ENCODE measurements at regions not wholly inside any gene's neighbourhood (a gene's known extent, or its start where the extent isn't known, plus 50 kb on each side); places are given as distances from the start of the nearest gene placed in this dataset.
A peak's percentile ranks its signal among the peaks of the same experiment; 100 is the strongest.

DNA sequence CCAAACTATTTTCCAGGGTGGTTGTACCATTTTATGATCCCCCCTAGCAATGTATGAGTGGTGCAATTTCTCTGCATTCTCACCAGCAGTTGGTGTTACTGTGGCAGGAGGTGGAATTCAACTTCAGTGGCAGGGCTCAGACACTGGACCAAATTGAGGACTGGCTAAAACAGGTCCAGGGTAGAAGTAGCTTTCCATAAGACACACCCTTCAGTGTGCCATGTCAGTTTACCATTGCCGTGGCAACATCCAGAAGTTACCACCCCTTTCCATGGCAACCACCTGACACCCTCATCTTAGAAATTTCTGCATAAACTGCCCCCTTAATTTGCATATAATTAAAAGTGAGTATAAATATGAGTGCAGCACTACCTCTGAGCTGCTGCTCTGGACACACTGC is 180.7 kb upstream of the GGTLC1 start:
- no peak for DNase-seq (ENCODE audit: low read depth)

GRCh38 chr20:24166412-24166811 is 177.8 kb upstream of the GGTLC1 start:
- DNase-seq (ENCODE audit: low read depth): no peak

DNA sequence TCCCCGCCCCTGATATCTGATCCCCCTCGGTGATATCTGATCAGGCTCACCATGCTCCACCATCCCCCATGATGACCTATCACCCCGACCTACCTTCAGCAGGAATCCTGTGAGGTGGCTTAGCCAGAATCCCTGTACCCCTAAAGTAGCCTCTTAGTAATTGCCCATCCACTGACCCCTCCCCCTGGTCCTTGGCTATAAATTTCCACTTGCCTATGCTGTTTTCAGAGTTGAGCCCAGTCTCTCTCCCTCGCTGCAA is 177.5 kb upstream of the GGTLC1 start:
- DNase-seq (ENCODE audit: low read depth): no peak

- no peak for DNase-seq (ENCODE audit: low read depth)
Observed at GRCh38 chr20:24165301-24166122, 176.9 kb upstream of the GGTLC1 start.

- DNase-seq (ENCODE audit: low read depth): no peak
Observed at GRCh38 chr20:24164360-24164759, 175.8 kb upstream of the GGTLC1 start.

GRCh38 chr20:24163506-24163905 is 174.9 kb upstream of the GGTLC1 start:
- DNase-seq (ENCODE audit: low read depth): no peak

GRCh38 chr20:24160563-24161281 is 172.1 kb upstream of the GGTLC1 start:
- DNase-seq (ENCODE audit: low read depth): peak; percentile 54

GRCh38 chr20:24158281-24158680 is 169.7 kb upstream of the GGTLC1 start:
- DNase-seq (ENCODE audit: low read depth): no peak

DNA sequence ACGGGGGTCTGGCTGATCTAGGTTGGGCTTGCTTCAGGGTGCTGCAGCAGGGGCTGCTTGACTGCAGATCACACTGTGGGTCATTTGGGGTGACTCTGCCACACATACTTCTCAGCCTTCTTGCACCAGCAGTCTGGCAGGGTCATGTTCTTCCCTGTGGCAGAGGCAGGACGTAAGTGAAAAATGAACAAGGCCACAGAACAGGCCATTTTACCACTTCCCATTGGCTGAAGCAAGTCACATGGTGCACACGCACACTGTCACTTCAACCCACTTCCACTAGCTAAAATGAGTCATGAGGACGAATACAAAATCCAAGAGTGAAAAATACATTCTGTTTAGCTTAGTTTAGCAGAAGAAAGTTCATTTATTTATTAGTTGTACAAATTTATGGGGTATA is 168.6 kb upstream of the GGTLC1 start:
- no peak for DNase-seq (ENCODE audit: low read depth)

GRCh38 chr20:24153101-24154040 is 164.8 kb upstream of the GGTLC1 start:
- no peak for DNase-seq (ENCODE audit: low read depth)

GRCh38 chr20:24151621-24152294 is 163.2 kb upstream of the GGTLC1 start:
- no peak for DNase-seq (ENCODE audit: low read depth)

GRCh38 chr20:24150406-24150805 is 161.8 kb upstream of the GGTLC1 start:
- no peak for DNase-seq (ENCODE audit: low read depth)

DNA sequence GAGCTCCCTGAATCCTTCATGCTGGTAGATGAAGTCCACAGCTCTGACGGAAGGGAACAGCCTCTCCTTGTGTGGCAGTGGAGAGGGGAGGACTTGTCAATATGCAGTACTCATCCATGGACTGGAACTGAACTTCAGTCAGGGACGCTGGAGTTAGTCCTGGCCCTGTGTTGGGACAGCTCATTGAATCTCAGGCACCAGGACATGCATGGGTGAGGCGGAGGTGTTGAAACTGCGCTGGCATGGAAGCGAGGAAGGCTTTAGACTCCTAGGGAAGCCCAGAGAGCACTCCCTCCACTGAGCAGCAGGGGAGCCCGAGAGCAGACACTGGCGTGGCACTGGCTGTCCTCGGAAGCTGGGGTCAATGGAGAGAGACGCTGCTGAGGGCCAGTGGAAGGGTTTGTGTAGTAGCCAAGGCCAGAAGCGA is 161.3 kb upstream of the GGTLC1 start:
- peak; percentile 16 for DNase-seq (ENCODE audit: low read depth)

GRCh38 chr20:24149175-24149574 is 160.6 kb upstream of the GGTLC1 start:
- no peak for DNase-seq (ENCODE audit: low read depth)

- DNase-seq (ENCODE audit: low read depth): no peak
Observed at GRCh38 chr20:24148372-24148771, 159.8 kb upstream of the GGTLC1 start.

DNA sequence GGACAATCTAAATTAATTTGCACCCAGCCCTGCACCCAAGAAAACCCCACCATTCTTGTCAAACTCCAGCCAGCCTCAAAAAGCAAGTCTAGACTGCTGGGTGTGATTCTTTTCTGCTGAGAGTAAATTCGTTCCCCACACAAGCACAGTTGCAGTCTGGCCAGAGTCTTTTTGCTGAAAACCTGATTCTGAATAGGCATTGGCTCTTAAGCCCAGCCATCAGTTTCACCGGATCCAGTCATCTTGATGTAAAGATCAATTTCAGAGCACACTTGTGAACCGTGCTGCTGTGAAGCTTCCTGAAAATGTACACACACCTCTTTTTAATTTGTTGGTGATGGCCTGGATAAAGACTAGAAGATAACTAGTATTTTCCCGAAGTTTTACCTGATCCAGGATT is 159.4 kb upstream of the GGTLC1 start:
- no peak for DNase-seq (ENCODE audit: low read depth)

DNA sequence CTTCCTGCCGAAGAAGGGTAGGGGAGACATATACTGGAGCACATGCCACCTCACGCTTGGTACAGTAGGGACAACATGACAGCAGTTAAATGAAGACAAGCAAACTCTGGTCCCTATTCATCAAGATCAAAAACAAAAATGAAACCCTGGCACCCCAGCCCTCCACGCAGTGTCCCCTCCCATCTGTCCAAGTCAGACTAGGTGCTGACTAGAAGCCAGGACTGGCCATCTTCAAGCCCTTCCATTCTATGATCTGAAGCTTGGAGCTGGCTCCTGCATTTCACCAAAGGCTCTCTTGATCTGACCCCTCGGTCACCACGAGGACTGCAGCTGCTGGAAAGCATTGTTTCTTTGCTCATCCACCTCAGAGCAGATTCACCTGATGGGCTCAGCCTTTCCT is 158.9 kb upstream of the GGTLC1 start:
- DNase-seq (ENCODE audit: low read depth): no peak

DNA sequence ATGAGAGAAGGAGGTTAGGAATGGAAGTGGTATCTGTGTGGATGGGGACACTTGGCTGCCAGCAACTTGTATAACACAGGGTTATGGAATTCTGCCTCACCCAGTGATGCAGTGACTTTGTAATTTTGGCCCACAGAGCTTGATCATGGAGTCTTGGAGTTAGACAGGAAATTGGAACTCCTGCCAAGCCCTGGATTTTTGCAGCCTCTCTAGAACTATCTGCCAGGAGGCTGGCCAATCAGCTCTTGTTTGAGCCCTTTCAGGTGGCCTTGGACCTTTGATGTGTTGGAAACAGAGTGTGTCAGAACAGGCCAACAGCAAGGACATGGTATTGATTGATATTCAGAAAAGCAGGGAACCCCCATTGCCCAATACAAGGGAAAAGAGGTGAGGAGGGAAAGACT is 157.7 kb upstream of the GGTLC1 start:
- DNase-seq (ENCODE audit: low read depth): no peak

- no peak for DNase-seq (ENCODE audit: low read depth)
Observed at GRCh38 chr20:24144371-24144770, 155.8 kb upstream of the GGTLC1 start.

DNA sequence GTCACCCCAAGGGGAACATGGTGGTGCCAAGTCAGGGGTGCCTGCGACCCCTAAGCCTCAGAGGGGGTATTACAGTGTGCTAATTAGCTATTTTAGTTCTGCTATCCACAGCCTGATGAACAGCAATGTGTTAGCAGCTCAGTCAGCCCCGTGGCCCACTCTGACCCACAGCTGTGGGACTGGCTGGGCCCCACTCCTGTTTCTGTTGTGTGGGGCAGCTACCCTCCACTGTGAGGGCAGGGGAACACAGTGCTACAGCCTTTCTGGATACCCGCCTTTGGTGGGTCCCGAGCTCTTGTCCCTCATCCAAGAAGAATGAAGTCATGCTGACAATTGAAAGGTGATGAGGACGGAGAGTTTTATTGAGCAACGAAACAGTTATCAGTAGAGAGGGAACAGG is 152.5 kb upstream of the GGTLC1 start:
- no peak for DNase-seq (ENCODE audit: low read depth)

- no peak for DNase-seq (ENCODE audit: low read depth)
Observed at GRCh38 chr20:24139846-24140245, 151.3 kb upstream of the GGTLC1 start.

GRCh38 chr20:24138951-24139350 is 150.4 kb upstream of the GGTLC1 start:
- DNase-seq (ENCODE audit: low read depth): no peak

Measured in renal cortical epithelial cell (primary cell).